Upper lobe of left lung (tissue), 6 donors: ENCODE measurements at regions not wholly inside any gene's neighbourhood (a gene's known extent, or its start where the extent isn't known, plus 50 kb on each side); places are given as distances from the start of the nearest gene placed in this dataset.
A peak's percentile ranks its signal among the peaks of the same experiment; 100 is the strongest.

Source experiments
- ATAC-seq, 2 donors: fragments of 200-7000 bp; cut with Tn5 transposase; one replicate each; pipeline ENCODE4 v1.9.1; 2022; ENCODE audit warnings: mild to moderate bottlenecking in 2 of 2, moderate library complexity in 2 of 2; ENCODE audit not compliant: low FRiP score in 2 of 2
- DNase-seq, 2 donors: peaks; one replicate each; pipeline ENCODE4 v3.0.0-alpha.2; 2019 to 2020
- H3K27ac ChIP-seq, 4 donors: fragments of 200-600 bp; sonication (generic); one replicate each; pipeline ENCODE4 v1.5.1; 2016 to 2019
- H3K27me3 ChIP-seq, 4 donors: fragments of 200-600 bp; sonication (generic); one replicate each; pipeline ENCODE4 v1.5.1; 2017 to 2019
- H3K36me3 ChIP-seq, 4 donors: fragments of 200-600 bp; sonication (generic); one replicate each; pipeline ENCODE4 v1.5.1; 2016 to 2019
- H3K4me1 ChIP-seq, 4 donors: fragments of 200-600 bp; sonication (generic); one replicate each; pipeline ENCODE4 v1.5.1; 2018 to 2019
- H3K4me3 ChIP-seq, 4 donors: fragments of 200-600 bp; sonication (generic); one replicate each; pipeline ENCODE4 v1.5.1; 2017 to 2019; ENCODE audit warnings: mild to moderate bottlenecking in 2 of 4, moderate library complexity in 1 of 4
- H3K9me3 ChIP-seq, 4 donors: fragments of 200-600 bp; sonication (generic); one replicate each; pipeline ENCODE4 v1.5.1; 2018 to 2019
- EP300 ChIP-seq, 4 donors: sonication (generic); formaldehyde crosslinking; IDR thresholded peaks; one replicate each; pipeline ENCODE4 v1.5.1; 2017; ENCODE audit warnings: antibody characterized with exemption in 4 of 4, control low read depth in 2 of 4
- POLR2A ChIP-seq, 4 donors: fragments of 450-650 bp; IDR thresholded peaks; one replicate each; pipeline ENCODE4 v1.5.1; 2016 to 2017; ENCODE audit warnings: antibody characterized with exemption in 4 of 4, mild to moderate bottlenecking in 2 of 4
- POLR2AphosphoS5 ChIP-seq, 2 donors: sonication (generic); formaldehyde crosslinking; IDR thresholded peaks; one replicate each; pipeline ENCODE4 v1.5.1; 2017; ENCODE audit warnings: antibody characterized with exemption in 2 of 2
- WGBS, 2 donors: methylation state at CpG; one replicate each; pipeline ENCODE4 v1.1.5; 2017 to 2018; 5-methylcytosine and 5-hydroxymethylcytosine counted together
- TF ChIP-seq, protein P1 (sequence below), 6 experiments: fragments of 450-650 bp in 4 of 6; fragments of 200-600 bp in 2 of 6; sonication (generic) in 2 of 6; IDR thresholded peaks; one replicate each; pipeline ENCODE4 v1.5.1; 2016 to 2019; ENCODE audit warnings: antibody characterized with exemption in 6 of 6
- donor health status: DM: no; HTN: no; CAD: no; lungs with moderate emphysema.
- donor health status: DM: no; HTN: yes; CAD: no; lungs with severe emphysema.

GRCh38 chr14:53494587-53494986 lies 341.5 kb upstream of the DDHD1 start:
- Histone ChIP-seq H3K4me1 (peaks cover 0 to 2% (median 0%) of the 10 kb centered on the region in 4 donors), H3K36me3 (no peaks in the 10 kb centered on the region), H3K4me3 (no peak overlapping the region), H3K9me3 (no peaks in the 10 kb centered on the region), H3K27ac (no peak overlapping the region), H3K27me3 (no peaks in the 10 kb centered on the region)
- ATAC-seq (peak in 1 of 2 donors; percentile 34), DNase-seq (no peak)
- no peak for TF ChIP-seq EP300 (IDR thresholded peaks at IDR 0.05)
- TF ChIP-seq, protein P1, sequence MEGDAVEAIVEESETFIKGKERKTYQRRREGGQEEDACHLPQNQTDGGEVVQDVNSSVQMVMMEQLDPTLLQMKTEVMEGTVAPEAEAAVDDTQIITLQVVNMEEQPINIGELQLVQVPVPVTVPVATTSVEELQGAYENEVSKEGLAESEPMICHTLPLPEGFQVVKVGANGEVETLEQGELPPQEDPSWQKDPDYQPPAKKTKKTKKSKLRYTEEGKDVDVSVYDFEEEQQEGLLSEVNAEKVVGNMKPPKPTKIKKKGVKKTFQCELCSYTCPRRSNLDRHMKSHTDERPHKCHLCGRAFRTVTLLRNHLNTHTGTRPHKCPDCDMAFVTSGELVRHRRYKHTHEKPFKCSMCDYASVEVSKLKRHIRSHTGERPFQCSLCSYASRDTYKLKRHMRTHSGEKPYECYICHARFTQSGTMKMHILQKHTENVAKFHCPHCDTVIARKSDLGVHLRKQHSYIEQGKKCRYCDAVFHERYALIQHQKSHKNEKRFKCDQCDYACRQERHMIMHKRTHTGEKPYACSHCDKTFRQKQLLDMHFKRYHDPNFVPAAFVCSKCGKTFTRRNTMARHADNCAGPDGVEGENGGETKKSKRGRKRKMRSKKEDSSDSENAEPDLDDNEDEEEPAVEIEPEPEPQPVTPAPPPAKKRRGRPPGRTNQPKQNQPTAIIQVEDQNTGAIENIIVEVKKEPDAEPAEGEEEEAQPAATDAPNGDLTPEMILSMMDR (IDR thresholded peaks at IDR 0.05) = no peak
- no peak for TF ChIP-seq POLR2A (IDR thresholded peaks at IDR 0.05)
- no peak for TF ChIP-seq POLR2AphosphoS5 (IDR thresholded peaks at IDR 0.05)
- WGBS, 2 donors = 59 to 67% methylated on average over 1 of the region's 1 CpG

- DNase-seq (no peak), ATAC-seq (no peak)
- Histone ChIP-seq H3K27ac (no peak overlapping the region), H3K4me3 (no peak overlapping the region), H3K27me3 (no peaks in the 10 kb centered on the region), H3K9me3 (no peaks in the 10 kb centered on the region), H3K4me1 (peaks cover 0 to 2% (median 0%) of the 10 kb centered on the region in 4 donors), H3K36me3 (no peaks in the 10 kb centered on the region)
- TF ChIP-seq EP300 (IDR thresholded peaks at IDR 0.05) = no peak
- 83 to 89% methylated on average over 1 of the region's 1 CpG for WGBS, 2 donors
Measured at GRCh38 chr14:53493860-53494259, 340.7 kb upstream of the DDHD1 start.

GRCh38 chr14:53493320-53493719 lies 340.2 kb upstream of the DDHD1 start:
- 64 to 66% methylated on average over 2 of the region's 2 CpGs for WGBS, 2 donors
- no peak overlapping the region for H3K4me3 ChIP-seq

DNA sequence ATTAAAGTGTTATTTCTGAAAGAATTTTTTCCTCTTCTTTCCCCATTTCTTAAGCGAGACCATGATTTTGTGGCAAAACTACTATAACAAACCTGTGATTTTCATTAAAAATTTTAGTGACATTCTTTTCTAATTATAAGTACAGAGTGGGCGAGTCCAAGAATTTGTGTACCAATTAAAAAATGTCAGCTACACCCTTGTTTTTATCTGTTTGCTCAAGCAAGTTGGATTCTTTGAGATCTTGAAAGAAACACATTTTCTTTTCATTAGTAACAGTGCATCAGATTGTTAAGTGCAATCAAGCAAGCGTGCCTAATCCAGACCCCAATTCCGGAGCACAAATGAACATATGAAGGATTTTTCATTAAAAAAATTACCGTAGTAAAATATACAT lies 338.8 kb upstream of the DDHD1 start:
- H3K27ac ChIP-seq = no peak overlapping the region
- no peak for TF ChIP-seq POLR2A (IDR thresholded peaks at IDR 0.05)
- TF ChIP-seq, protein P1 (IDR thresholded peaks at IDR 0.05) = no peak
- TF ChIP-seq EP300 (IDR thresholded peaks at IDR 0.05) = no peak
- no peak for TF ChIP-seq POLR2AphosphoS5 (IDR thresholded peaks at IDR 0.05)
- H3K36me3 ChIP-seq = no peaks in the 10 kb centered on the region
- peaks cover 0 to 2% (median 0%) of the 10 kb centered on the region in 4 donors for H3K4me1 ChIP-seq
- no peaks in the 10 kb centered on the region for H3K27me3 ChIP-seq
- DNase-seq (no peak), ATAC-seq (no peak)
- H3K4me3 ChIP-seq = no peak overlapping the region
- no peaks in the 10 kb centered on the region for H3K9me3 ChIP-seq
- 68 to 82% methylated on average over 5 of the region's 5 CpGs for WGBS, 2 donors

More at GRCh38 chr14:53493320-53493719, 340.2 kb upstream of the DDHD1 start:
- Histone ChIP-seq H3K27ac (no peak overlapping the region), H3K27me3 (no peaks in the 10 kb centered on the region), H3K4me1 (peaks cover 0 to 2% (median 0%) of the 10 kb centered on the region in 4 donors), H3K36me3 (no peaks in the 10 kb centered on the region), H3K9me3 (no peaks in the 10 kb centered on the region)
- no peak for ATAC-seq
- TF ChIP-seq POLR2A (IDR thresholded peaks at IDR 0.05) (no peak), EP300 (IDR thresholded peaks at IDR 0.05) (no peak), POLR2AphosphoS5 (IDR thresholded peaks at IDR 0.05) (no peak)
- TF ChIP-seq, protein P1 (IDR thresholded peaks at IDR 0.05) = no peak
- no peak for DNase-seq

- TF ChIP-seq POLR2AphosphoS5 (IDR thresholded peaks at IDR 0.05) (no peak), POLR2A (IDR thresholded peaks at IDR 0.05) (no peak), EP300 (IDR thresholded peaks at IDR 0.05) (no peak)
- TF ChIP-seq, protein P1 (IDR thresholded peaks at IDR 0.05) = no peak
- Histone ChIP-seq H3K27me3 (no peaks in the 10 kb centered on the region), H3K4me3 (no peak overlapping the region), H3K9me3 (no peaks in the 10 kb centered on the region), H3K36me3 (no peaks in the 10 kb centered on the region), H3K4me1 (peaks cover 0 to 2% (median 0%) of the 10 kb centered on the region in 4 donors), H3K27ac (no peak overlapping the region)
- no peak for DNase-seq
- WGBS, 2 donors = 62 to 67% methylated on average over 3 of the region's 3 CpGs
- ATAC-seq = no peak
Measured at GRCh38 chr14:53491256-53491883, 338.2 kb upstream of the DDHD1 start.
